ENCODE measurements at regions not wholly inside any gene's neighbourhood (a gene's known extent, or its start where the extent isn't known, plus 50 kb on each side); places are given as distances from the start of the nearest gene placed in this dataset.

GRCh38 chr5:104128348-104128747, 565.8 kb upstream of the NUDT12 start:
- H4K20me1 ChIP-seq (ENCODE audit: control insufficient read depth, insufficient read depth, insufficient read length): no peaks in the 10 kb centered on the region
- no peak overlapping the region for H2BK120ac ChIP-seq (ENCODE audit: low read depth, low read length, poor library complexity, severe bottlenecking)
- H2BK5ac ChIP-seq (ENCODE audit: insufficient read length, low read length): no peak overlapping the region
- no peaks in the 10 kb centered on the region for H3K9me3 ChIP-seq (ENCODE audit: control insufficient read depth, low read depth, low read length)
- H4K8ac ChIP-seq (replicated peaks; ENCODE audit: insufficient read length, low read depth, low read length): no peak overlapping the region
- H3K27me3 ChIP-seq (ENCODE audit: insufficient read depth, low read length): no peaks in the 10 kb centered on the region
- H2BK20ac ChIP-seq (ENCODE audit: low read depth, low read length, poor library complexity, severe bottlenecking): no peak overlapping the region
- no peak for DNase-seq
- H3K4ac ChIP-seq (ENCODE audit: low read depth, low read length): no peak overlapping the region
- H2BK12ac ChIP-seq (ENCODE audit: insufficient read length, low read depth, low read length): no peak overlapping the region
- no peaks in the 10 kb centered on the region for H3K79me1 ChIP-seq (ENCODE audit: insufficient read depth, low read depth, low read length, poor library complexity, severe bottlenecking)
- no peaks in the 10 kb centered on the region for H3K23me2 ChIP-seq (ENCODE audit: insufficient read length, low read depth, low read length, poor library complexity, severe bottlenecking)
- H3K79me2 ChIP-seq (ENCODE audit: insufficient read depth, low read length): no peaks in the 10 kb centered on the region
- H3K9ac ChIP-seq (ENCODE audit: extremely low read depth, insufficient read length, low read length): no peak overlapping the region
- H2AK5ac ChIP-seq (ENCODE audit: insufficient read length, low read length): no peak overlapping the region
- Mint-ChIP-seq H3K36me3 (ENCODE audit: insufficient read depth in 1 of 3, low read depth in 3 of 3) (peaks cover under 1 to 7% (median 2%) of the 10 kb centered on the region in 3 experiments; a peak in 6 of 7 replicates), H3K9me3 (peaks cover 3 to 7% of the 10 kb centered on the region in 2 experiments), H3K4me1 (no peaks in the 10 kb centered on the region), H3K27ac (no peak overlapping the region), H3K4me3 (no peak overlapping the region), H3K27me3 (ENCODE audit: low read depth) (no peaks in the 10 kb centered on the region)
- H3K4me2 ChIP-seq (ENCODE audit: insufficient read depth, insufficient read length, low read length): no peak overlapping the region
- no peak overlapping the region for H3K27ac ChIP-seq (ENCODE audit: insufficient read length, low read depth, low read length)
- no CpG with 5 or more reads among the region's 5 CpGs for WGBS (ENCODE audit: extremely low coverage, insufficient read length, low lambda C conversion rate)
- H4K5ac ChIP-seq (ENCODE audit: insufficient read length, low read depth, low read length): no peak overlapping the region
- no peak overlapping the region for H2AFZ ChIP-seq (ENCODE audit: low read length)
- H4K91ac ChIP-seq (ENCODE audit: insufficient read length, low read depth, low read length): no peak overlapping the region
- no peak overlapping the region for H2BK15ac ChIP-seq (ENCODE audit: low read depth, low read length)
- no peak overlapping the region for H3K23ac ChIP-seq (ENCODE audit: insufficient read length, low read depth, low read length)
- H3K14ac ChIP-seq (ENCODE audit: insufficient read depth, low read length): no peak overlapping the region
- no peak overlapping the region for H3T11ph ChIP-seq (ENCODE audit: low read length)
- H3K18ac ChIP-seq (ENCODE audit: insufficient read length, low read depth, low read length): no peak overlapping the region
- no peak for TF ChIP-seq CTCF (conservative IDR thresholded peaks at IDR 0.05)
- H3K56ac ChIP-seq (ENCODE audit: insufficient read length, low read depth, low read length): no peak overlapping the region
- no peaks in the 10 kb centered on the region for H3K4me1 ChIP-seq (ENCODE audit: insufficient read depth, low read length)
